Right lobe of liver (tissue), 4 donors: ENCODE measurements at regions not wholly inside any gene's neighbourhood (a gene's known extent, or its start where the extent isn't known, plus 50 kb on each side); places are given as distances from the start of the nearest gene placed in this dataset.

Experiments used
- CTCF ChIP-seq, 4 donors: fragments of 200-600 bp in 3 of 4; fragments of 450-650 bp in 1 of 4; IDR thresholded peaks; one replicate each; pipeline versions ENCODE4 v1.5.1 to v1.8.0; 2016 to 2022; ENCODE audit warnings: antibody characterized with exemption in 4 of 4, mild to moderate bottlenecking in 2 of 4
- POLR2A ChIP-seq: fragments of 450-650 bp; IDR thresholded peaks from one replicate; pipeline ENCODE4 v1.6.1; 2017; ENCODE audit warnings: antibody characterized with exemption, mild to moderate bottlenecking
- donor health status: DM: no; HTN: no; CAD: no.
- donor health status: DM: no; HTN: no; CAD: no.
- donor health status: DM: no; HTN: yes; CAD: no.

GRCh38 chr3:187593451-187593850 lies 76.7 kb downstream of the SST start:
- TF ChIP-seq CTCF (IDR thresholded peaks at IDR 0.05) (no peak), POLR2A (no peak)
